SIG-M5 treated with dmso at 0.1 percent for 504 hours (cell line): ENCODE measurements at regions not wholly inside any gene's neighbourhood (a gene's known extent, or its start where the extent isn't known, plus 50 kb on each side); places are given as distances from the start of the nearest gene placed in this dataset.

Experiments
- DNase-seq: peaks from one replicate; lab custom pipeline; 2025; ENCODE audit not compliant: unreplicated experiment; lab: John Stamatoyannopoulos, UW

GRCh38 chr5:93165559-93165958, 415.5 kb downstream of the NR2F1-AS1 start:
- DNase-seq: no peak

- no peak for DNase-seq
Measured at GRCh38 chr5:93164690-93165089, 416.3 kb downstream of the NR2F1-AS1 start.

- no peak for DNase-seq
Measured at GRCh38 chr5:93163010-93163663, 417.9 kb downstream of the NR2F1-AS1 start.

DNA sequence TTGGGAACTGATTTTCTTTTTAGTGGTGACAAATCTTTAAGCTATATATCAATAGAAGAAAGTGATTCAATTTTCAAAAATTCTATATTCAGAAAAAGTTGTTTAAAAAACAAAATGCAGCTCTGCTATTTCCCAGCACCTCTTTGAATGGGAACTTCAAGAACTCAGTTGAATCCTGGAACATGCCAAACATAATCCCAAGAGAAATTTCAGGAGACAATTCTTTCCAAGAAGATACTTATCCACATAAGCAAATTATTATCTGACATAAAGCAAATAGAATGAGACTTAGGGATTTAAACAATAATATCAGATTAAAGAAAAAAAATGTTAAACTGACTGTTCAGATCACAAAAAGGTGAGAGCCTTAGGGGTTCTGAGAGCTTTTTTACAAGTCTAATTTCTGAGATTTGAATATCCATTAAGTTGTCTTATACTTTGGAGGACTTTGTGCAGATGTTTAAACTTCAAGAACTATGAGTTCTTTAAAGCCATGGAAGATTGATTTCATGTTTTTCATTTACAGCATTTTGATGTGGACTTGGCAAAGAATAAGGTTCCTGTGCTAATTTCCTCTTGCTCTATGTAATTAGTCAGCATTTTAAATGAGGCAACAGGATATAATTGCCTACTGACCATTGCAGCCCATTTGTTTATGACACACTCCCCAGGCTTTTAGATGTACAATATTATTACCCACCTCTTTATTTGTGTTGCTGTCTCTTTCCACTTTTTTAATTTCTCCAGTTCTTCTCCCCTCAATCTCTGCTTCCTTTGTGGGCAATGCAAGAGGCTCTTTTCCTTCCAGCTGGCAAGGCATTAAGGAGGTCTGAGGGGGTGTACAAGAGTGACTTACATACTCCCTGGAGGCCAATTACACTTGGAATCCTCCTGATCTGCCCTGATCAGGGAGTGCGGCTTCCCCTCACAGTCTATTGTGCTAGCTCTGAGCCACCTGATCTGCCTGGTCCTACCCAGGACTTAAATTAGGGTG, 419.1 kb downstream of the NR2F1-AS1 start:
- DNase-seq: no peak

GRCh38 chr5:93158841-93159240, 422.2 kb downstream of the NR2F1-AS1 start:
- no peak for DNase-seq

- DNase-seq: no peak
Measured at GRCh38 chr5:93156566-93156965, 424.5 kb downstream of the NR2F1-AS1 start.

- no peak for DNase-seq
Measured at GRCh38 chr5:93154535-93154934, 426.5 kb downstream of the NR2F1-AS1 start.

DNA sequence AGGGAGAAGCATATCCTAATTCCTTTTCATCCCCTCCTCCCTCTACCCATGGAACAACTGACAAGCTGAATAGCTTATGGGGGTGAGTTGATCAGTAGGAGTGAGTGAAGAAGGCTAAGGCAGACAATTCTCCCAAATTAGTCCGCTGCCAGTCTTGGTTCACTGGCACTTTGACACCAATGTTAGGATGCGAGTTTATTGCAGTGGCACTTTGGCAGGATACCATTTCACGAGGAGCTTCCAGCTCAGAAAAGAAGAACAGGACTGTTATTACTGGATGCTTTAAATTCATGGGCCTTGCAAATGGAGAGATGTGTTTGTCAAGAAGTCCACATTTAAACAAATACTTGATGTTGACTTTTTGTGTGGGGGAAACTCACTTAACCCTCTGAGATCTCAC, 427.6 kb downstream of the NR2F1-AS1 start:
- DNase-seq: no peak

DNA sequence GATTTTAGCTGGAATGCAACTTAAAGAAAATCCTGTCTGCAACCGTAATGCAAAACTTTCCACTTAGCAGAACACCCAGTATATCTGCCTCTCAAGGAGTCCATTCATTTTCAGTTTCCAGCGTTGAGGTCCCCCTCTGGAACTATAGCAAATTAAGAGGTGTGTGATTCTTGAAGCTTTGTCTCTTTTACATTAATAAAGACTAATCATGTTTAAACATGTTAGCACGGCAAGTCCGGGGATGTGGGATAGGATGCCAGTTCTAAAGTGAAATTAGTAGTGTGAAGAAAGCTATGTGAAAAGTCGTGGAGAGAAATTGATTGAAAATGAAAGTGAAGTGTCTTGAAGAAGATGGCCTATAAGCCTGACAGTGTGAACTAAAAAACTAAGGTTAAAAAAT, 429.1 kb downstream of the NR2F1-AS1 start:
- no peak for DNase-seq

DNA sequence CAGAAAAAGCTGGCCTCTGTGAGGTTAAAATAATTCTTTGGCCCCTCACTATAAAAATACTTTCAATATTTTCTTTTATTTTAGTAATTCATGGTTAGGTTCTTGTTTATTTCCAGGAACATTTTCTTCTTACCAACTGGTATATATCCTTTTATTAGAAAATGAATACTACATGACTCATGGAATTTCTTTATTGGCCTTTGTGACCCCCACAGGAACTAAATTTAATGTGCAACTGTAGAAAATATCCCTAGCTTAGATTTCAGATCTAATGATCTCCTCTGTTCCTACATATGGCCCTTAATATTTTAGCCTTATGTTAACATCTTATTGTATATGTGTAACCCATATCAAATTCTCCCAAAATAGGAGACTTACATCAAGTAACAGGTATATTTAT, 429.9 kb downstream of the NR2F1-AS1 start:
- DNase-seq: no peak

GRCh38 chr5:93150311-93151012, 430.6 kb downstream of the NR2F1-AS1 start:
- DNase-seq: no peak

DNA sequence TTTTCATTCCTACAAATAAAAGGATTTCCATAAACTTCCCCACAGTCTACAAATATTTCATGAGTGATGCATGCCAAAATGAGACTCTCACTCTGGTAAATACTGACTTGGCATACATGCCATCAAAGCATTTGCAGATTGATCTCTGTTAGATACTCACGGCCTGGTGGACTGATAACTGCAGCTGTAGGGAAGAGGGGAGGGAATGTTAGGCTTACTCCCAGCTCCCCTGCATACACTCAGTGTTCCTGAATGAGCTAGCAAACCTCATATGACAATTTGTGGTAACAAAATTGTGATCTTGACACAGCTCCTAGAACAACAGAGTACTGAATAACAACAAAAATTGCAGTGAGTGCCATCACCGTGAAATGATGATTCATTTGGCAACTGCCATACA, 435.3 kb downstream of the NR2F1-AS1 start:
- no peak for DNase-seq

DNA sequence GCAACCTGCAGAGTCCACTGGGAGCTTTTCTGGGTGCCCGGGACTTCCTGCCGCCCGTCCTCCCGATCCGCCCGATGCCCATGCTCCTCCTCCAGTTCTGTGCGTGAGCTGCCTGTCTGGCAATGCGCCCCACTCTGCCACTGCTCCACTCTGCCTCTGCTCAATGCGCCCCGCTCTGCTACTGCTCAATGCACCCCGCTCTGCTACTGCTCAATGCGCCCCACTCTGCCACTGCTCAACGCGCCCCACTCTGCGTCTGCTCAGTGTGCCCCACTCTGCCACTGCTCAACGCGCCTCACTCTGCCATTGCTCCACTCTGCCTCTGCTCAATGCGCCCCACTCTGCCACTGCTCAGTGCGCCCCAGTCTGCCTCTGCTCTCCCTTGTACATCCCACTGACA, 436.0 kb downstream of the NR2F1-AS1 start:
- DNase-seq: no peak

- DNase-seq: no peak
Measured at GRCh38 chr5:93141969-93142368, 439.1 kb downstream of the NR2F1-AS1 start.

DNA sequence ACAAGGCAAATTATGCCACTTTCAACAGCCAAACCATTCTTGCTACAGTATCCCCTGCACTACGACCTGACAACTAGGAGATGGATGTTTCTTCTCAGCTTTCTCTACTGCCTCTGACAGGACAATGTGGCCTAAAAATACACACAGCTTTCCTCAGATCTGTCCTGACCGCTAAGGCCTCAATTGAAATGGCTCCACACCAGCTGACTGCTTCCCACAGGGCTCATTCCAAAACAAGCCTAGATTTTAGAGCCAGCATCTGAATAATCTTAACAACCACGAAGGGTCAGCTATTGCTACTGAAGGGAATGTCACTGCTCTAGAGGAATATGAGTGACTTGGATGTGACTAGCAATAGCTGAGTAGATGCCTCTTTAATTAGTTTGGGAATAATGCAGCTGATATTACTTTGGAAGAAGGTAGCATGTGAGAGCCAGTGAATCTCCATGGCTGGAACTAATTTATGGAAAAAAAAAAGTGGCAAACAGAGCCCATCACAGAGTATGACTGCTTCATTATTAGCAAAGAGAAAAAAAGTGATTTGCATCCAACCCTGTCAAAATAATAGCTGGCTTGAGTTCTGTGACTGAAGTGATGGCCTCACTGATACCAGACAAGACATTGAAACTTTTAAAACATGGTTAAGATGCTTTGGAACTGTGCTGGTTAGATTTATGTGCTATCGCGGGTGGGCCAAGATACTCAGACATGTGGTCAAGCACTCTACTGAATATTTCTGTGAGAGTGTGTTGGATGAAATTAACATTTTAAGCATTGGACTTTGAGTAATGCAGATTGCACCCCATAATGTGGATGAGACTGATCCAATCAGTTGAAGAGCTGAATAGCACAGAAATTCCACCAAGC, 450.2 kb downstream of the NR2F1-AS1 start:
- no peak for DNase-seq

- DNase-seq: no peak
Measured at GRCh38 chr5:93126634-93127033, 454.4 kb downstream of the NR2F1-AS1 start.

DNA sequence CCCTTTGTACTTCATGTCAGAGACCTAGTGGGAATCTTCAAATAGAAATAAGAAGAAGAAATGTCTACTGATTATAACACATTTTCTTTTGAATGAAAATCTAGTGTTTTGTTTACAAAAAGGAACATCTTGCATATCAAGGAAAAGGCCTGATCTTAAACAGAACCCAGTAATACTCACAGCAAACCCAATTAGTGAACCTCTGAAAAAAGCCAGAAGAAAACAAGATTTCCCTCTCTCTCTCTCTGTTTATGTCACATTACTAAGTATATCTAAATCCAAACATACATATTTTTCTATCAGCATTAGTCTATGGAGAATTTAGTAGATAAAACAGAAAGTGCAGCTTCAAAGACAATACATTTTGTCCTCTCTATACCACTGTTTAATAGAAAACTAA, 457.9 kb downstream of the NR2F1-AS1 start:
- DNase-seq: no peak

DNA sequence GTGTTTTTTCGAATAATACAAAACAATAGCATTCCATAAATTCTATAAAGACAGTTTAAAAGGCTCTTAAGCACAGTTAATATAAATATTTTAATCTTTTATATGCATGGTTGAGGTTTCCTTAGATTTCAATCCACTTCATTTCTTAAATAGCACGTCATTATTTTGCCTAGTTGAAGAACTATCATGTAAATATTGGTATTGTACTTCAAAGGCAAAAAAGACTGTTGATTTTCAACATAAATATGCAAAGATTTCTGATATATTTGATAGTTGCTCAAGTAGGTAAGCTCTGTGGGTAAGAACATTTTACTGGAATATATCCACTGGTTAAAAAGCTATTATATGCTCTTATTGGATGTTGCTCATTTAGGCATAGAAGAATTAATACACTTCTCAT, 458.6 kb downstream of the NR2F1-AS1 start:
- DNase-seq: no peak

DNA sequence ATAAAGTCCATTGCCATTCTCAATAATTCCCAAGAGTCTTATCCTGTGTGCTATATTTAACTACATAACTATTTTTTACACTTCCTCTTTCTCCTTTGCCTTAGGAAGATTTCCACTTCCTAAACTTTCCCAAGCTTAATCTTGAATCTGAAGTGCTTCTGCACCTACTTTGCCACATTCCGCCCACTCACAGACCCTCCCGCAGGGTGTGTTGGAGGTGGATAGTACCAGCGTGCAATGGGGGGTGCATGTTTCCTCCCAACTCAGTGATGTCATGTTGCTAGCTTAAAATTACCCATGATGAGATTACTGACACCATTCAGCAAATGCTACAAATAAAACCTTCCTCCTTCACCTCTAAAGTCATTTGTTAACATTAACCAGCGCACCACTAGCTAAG, 460.2 kb downstream of the NR2F1-AS1 start:
- no peak for DNase-seq

GRCh38 chr5:93120051-93120450, 461.0 kb downstream of the NR2F1-AS1 start:
- DNase-seq: no peak
